Tibial nerve (tissue), 4 donors: ENCODE measurements at regions not wholly inside any gene's neighbourhood (a gene's known extent, or its start where the extent isn't known, plus 50 kb on each side); places are given as distances from the start of the nearest gene placed in this dataset.

Experiments used
- DNase-seq, 2 donors: peaks; one replicate each; pipeline ENCODE4 v3.0.0-alpha.2; 2019; ENCODE audit warnings: low spot score in 2 of 2
- H3K27ac ChIP-seq, 4 donors: fragments of 200-600 bp; sonication (generic) in 3 of 4; one replicate each; pipeline ENCODE4 v1.5.1; 2017 to 2019; ENCODE audit warnings: mild to moderate bottlenecking in 1 of 4
- H3K27me3 ChIP-seq, 2 donors: fragments of 200-600 bp; sonication (generic) in 1 of 2; one replicate each; pipeline versions ENCODE4 v1.5.1 to v1.6.0; 2017 to 2019
- H3K36me3 ChIP-seq, 3 donors: fragments of 200-600 bp; sonication (generic); one replicate each; pipeline ENCODE4 v1.5.1; 2018 to 2019
- H3K4me1 ChIP-seq, 4 donors: fragments of 200-600 bp; sonication (generic) in 3 of 4; one replicate each; pipeline ENCODE4 v1.5.1; 2017 to 2019
- H3K4me3 ChIP-seq, 4 donors: fragments of 200-600 bp; sonication (generic) in 3 of 4; one replicate each; pipeline ENCODE4 v1.5.1; 2017 to 2019; ENCODE audit warnings: mild to moderate bottlenecking in 1 of 4, moderate library complexity in 1 of 4
- H3K9me3 ChIP-seq, 4 donors: fragments of 200-600 bp; sonication (generic) in 3 of 4; one replicate each; pipeline ENCODE4 v1.5.1; 2017 to 2019
- CTCF ChIP-seq, 5 experiments: fragments of 200-600 bp in 3 of 5; fragments of 450-650 bp in 2 of 5; sonication (generic) in 3 of 5; IDR thresholded peaks; one replicate each; pipeline ENCODE4 v1.5.1; 2016 to 2019; ENCODE audit warnings: antibody characterized with exemption in 5 of 5, mild to moderate bottlenecking in 3 of 5, moderate library complexity in 2 of 5
- EP300 ChIP-seq, 2 donors: sonication (generic); formaldehyde crosslinking; IDR thresholded peaks; one replicate each; pipeline ENCODE4 v1.6.1; 2017; ENCODE audit warnings: antibody characterized with exemption in 2 of 2, mild to moderate bottlenecking in 1 of 2
- POLR2A ChIP-seq, 2 donors: fragments of 450-650 bp; IDR thresholded peaks; one replicate each; pipeline ENCODE4 v1.6.1; 2017; ENCODE audit warnings: antibody characterized with exemption in 2 of 2, mild to moderate bottlenecking in 2 of 2, moderate library complexity in 2 of 2
- WGBS, 2 donors: methylation state at CpG; one replicate each; pipeline ENCODE4 v1.1.5; 2018; 5-methylcytosine and 5-hydroxymethylcytosine counted together

GRCh38 chr1:239718997-239719628, 332.7 kb downstream of the CHRM3 start:
- H3K27me3 ChIP-seq = no peaks in the 10 kb centered on the region
- H3K27ac ChIP-seq = peak overlapping the region in 1 of 4 donors; percentile 30
- no peaks in the 10 kb centered on the region for H3K9me3 ChIP-seq
- no peak for TF ChIP-seq POLR2A (IDR thresholded peaks at IDR 0.05)
- 57 to 62% methylated on average over 6 of the region's 6 CpGs for WGBS, 2 donors
- H3K36me3 ChIP-seq = no peaks in the 10 kb centered on the region
- no peaks in the 10 kb centered on the region for H3K4me1 ChIP-seq
- no peak overlapping the region for H3K4me3 ChIP-seq
- DNase-seq = no peak

GRCh38 chr1:239719642-239720258, 333.4 kb downstream of the CHRM3 start:
- 55 to 61% methylated on average over 11 of the region's 11 CpGs for WGBS, 2 donors
- Histone ChIP-seq H3K9me3 (no peaks in the 10 kb centered on the region), H3K36me3 (no peaks in the 10 kb centered on the region), H3K4me1 (no peaks in the 10 kb centered on the region), H3K27me3 (no peaks in the 10 kb centered on the region), H3K27ac (peak overlapping the region in 1 of 4 donors; percentile 30), H3K4me3 (no peak overlapping the region)
- DNase-seq = no peak
- no peak for TF ChIP-seq CTCF (IDR thresholded peaks at IDR 0.05)
- TF ChIP-seq POLR2A (IDR thresholded peaks at IDR 0.05) = no peak
- TF ChIP-seq EP300 (IDR thresholded peaks at IDR 0.05) = no peak

- no peak for DNase-seq
- no peak overlapping the region for H3K4me3 ChIP-seq
- no peaks in the 10 kb centered on the region for H3K9me3 ChIP-seq
- TF ChIP-seq POLR2A (IDR thresholded peaks at IDR 0.05) (no peak), EP300 (IDR thresholded peaks at IDR 0.05) (no peak), CTCF (IDR thresholded peaks at IDR 0.05) (no peak)
- 97 to 100% methylated on average over 1 of the region's 1 CpG for WGBS, 2 donors
- no peaks in the 10 kb centered on the region for H3K27me3 ChIP-seq
- no peaks in the 10 kb centered on the region for H3K4me1 ChIP-seq
- no peak overlapping the region for H3K27ac ChIP-seq
- no peaks in the 10 kb centered on the region for H3K36me3 ChIP-seq
These were observed 335.7 kb downstream of the CHRM3 start for GRCh38 chr1:239722035-239722434.

GRCh38 chr1:239723776-239724367, 337.5 kb downstream of the CHRM3 start:
- WGBS, 2 donors = 76 to 77% methylated on average over 2 of the region's 2 CpGs
- no peak for DNase-seq
- Histone ChIP-seq H3K4me1 (no peaks in the 10 kb centered on the region), H3K36me3 (no peaks in the 10 kb centered on the region), H3K9me3 (no peaks in the 10 kb centered on the region), H3K27me3 (no peaks in the 10 kb centered on the region), H3K4me3 (no peak overlapping the region), H3K27ac (no peak overlapping the region)
- TF ChIP-seq CTCF (IDR thresholded peaks at IDR 0.05) (no peak), EP300 (IDR thresholded peaks at IDR 0.05) (no peak), POLR2A (IDR thresholded peaks at IDR 0.05) (no peak)

GRCh38 chr1:239725371-239725770, 339.0 kb downstream of the CHRM3 start:
- DNase-seq = no peak
- WGBS, 2 donors = 57 to 65% methylated on average over 6 of the region's 6 CpGs
- Histone ChIP-seq H3K27me3 (no peaks in the 10 kb centered on the region), H3K4me1 (no peaks in the 10 kb centered on the region), H3K4me3 (no peak overlapping the region), H3K36me3 (no peaks in the 10 kb centered on the region), H3K9me3 (no peaks in the 10 kb centered on the region), H3K27ac (no peak overlapping the region)
- no peak for TF ChIP-seq CTCF (IDR thresholded peaks at IDR 0.05)
- no peak for TF ChIP-seq POLR2A (IDR thresholded peaks at IDR 0.05)
- TF ChIP-seq EP300 (IDR thresholded peaks at IDR 0.05) = no peak
